ENCODE measurements at regions not wholly inside any gene's neighbourhood (a gene's known extent, or its start where the extent isn't known, plus 50 kb on each side); places are given as distances from the start of the nearest gene placed in this dataset.
A peak's percentile ranks its signal among the peaks of the same experiment; 100 is the strongest.

DNA sequence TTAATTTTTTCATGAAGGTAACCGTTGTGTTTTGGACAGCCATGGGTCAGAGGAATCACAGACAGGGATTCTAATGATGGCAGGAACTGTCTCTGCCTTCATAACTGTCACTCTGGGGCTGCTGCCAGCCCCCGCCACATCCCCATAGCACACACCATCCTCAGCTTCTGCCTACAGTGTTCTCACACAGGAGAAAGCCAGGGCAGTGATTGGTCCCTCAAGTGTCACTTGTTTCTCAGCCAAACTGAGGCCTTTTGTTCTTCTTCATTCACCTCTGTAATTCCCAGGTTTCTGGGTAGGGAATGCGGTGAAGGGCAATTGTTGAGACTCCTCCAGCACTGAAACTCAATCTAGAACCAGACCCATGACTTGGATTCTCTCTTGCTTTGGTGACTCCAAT, 65.4 kb upstream of the C3orf80 start:
- no peak for DNase-seq (ENCODE audit: low read depth)
- no peak for TF ChIP-seq CTCF (IDR thresholded peaks at IDR 0.05; ENCODE audit: low read length, missing control alignments)
- H3K4me3 ChIP-seq (replicated peaks; ENCODE audit: low read depth, low read length): no peak overlapping the region

- DNase-seq (ENCODE audit: low read depth): no peak
- TF ChIP-seq CTCF (IDR thresholded peaks at IDR 0.05; ENCODE audit: low read length, missing control alignments): no peak
- no peak overlapping the region for H3K4me3 ChIP-seq (replicated peaks; ENCODE audit: low read depth, low read length)
Measured at GRCh38 chr3:160161921-160162320, 63.3 kb upstream of the C3orf80 start.

DNA sequence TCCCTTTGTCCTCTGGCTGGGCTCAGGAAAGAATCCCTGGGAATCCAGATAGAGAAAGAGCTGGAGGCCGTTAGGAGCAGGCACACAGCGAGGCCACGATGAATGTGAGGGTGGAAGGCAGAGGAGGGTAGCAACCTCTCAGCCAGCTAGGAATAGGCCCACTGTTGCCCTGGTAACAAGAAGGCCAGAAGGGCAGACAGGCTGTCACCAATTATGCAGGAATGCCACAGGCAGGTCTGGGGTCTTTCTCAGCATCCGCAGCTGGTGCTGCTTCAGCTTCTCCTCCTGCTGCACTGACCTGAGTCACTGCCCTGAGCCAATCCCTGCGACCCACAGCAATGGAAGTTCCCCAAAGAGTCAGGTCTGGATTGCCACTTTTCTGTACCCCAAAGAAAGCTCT, 62.8 kb upstream of the C3orf80 start:
- no peak for DNase-seq (ENCODE audit: low read depth)
- no peak overlapping the region for H3K4me3 ChIP-seq (replicated peaks; ENCODE audit: low read depth, low read length)
- no peak for TF ChIP-seq CTCF (IDR thresholded peaks at IDR 0.05; ENCODE audit: low read length, missing control alignments)

DNA sequence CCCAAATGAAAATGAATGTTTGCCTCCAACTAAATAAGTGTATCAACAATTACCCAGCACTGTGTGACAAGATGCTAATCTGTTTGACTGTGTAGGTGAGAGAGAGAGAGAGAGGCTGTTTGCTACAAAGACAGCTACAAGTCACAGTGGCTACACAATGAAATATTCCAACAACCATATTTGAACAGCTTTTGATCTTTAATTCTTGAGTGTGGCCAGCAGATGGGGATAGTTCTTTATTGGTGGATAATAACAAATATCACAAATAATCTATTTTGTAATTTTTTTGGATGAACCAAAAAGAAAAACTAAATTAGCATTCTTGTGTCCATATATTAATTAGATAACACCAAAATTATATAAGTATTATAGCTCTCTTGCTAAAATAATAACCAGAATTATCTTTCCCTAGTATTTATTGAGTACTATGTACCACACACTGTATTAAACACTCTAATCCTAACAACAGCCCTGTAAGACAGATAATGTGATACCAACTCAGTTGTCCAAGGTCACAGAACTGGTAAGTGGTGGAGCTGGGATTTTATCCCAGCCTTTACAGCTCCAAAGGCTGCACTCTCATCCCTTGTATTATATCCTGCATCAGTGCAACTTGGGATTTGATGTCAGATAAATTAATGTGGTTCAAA, 61.9 kb upstream of the C3orf80 start:
- peak; percentile 47 for TF ChIP-seq CTCF (IDR thresholded peaks at IDR 0.05; ENCODE audit: low read length, missing control alignments)
- peak; percentile 68 for DNase-seq (ENCODE audit: low read depth)
- no peak overlapping the region for H3K4me3 ChIP-seq (replicated peaks; ENCODE audit: low read depth, low read length)

- no peak overlapping the region for H3K4me3 ChIP-seq (replicated peaks; ENCODE audit: low read depth, low read length)
- no peak for TF ChIP-seq CTCF (IDR thresholded peaks at IDR 0.05; ENCODE audit: low read length, missing control alignments)
- no peak for DNase-seq (ENCODE audit: low read depth)
Measured at GRCh38 chr3:160168246-160168645, 57.0 kb upstream of the C3orf80 start.

DNA sequence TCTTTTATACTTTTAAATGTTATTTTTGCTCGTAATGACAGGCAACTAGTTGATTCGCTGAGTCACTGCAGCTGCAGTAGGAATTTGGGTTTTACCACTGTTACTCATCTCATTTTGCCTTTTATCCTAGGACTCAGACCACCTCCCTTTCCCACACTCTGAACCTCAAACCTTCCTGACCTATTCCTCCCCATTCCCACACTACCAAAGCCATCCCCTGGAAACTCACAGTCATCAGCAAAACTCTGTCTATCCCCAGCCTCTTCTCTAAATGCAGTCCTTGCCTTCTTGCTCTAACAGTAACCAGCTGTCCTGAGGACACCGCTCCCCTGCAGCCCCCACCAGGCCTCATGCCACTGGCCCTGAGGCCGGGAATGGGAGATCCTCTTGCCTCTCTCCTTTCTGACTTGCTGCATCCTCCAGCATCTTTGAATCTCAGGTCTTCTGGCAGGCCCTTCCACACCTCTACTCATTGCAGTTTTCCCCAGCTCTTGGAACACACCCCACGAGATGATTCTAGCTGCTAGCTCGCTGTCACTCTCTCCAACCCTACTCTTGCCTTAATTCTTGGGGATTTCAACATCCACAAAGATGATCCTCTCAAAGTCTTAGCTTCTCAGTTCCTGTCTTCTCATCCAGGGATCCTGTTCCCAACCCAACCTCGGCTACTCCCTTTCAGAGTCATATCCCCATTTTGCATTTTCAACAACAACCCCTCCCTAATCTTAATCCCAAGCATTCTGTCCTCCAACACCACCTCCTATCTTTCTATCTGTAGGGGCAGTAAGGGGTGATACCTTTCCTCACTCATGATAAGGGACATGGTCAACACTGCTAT, 55.9 kb upstream of the C3orf80 start:
- H3K4me3 ChIP-seq (replicated peaks; ENCODE audit: low read depth, low read length): no peak overlapping the region
- peak; percentile 74 for DNase-seq (ENCODE audit: low read depth)
- no peak for TF ChIP-seq CTCF (IDR thresholded peaks at IDR 0.05; ENCODE audit: low read length, missing control alignments)
